ENCODE measurements at regions not wholly inside any gene's neighbourhood (a gene's known extent, or its start where the extent isn't known, plus 50 kb on each side); places are given as distances from the start of the nearest gene placed in this dataset.

DNA sequence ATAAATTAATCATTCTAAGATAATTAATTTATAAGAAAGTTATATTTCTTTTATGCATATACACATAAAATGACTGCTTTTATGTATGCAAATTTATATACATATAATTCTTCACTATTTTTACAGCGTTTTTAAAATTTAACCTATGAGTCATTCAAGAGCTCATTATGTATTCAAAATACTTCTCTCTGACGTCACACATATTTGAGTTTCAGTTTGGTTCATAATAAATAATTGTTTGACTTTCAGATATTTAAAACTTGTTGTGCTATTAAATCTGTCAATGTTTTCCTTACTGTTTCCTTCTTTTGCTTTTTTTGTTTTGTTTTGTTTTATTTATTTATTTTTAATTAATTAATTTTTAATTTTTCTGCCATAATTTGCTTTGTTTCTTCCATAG is 467.5 kb upstream of the ADGRB3 start:
- TF ChIP-seq ZNF699 (CRISPR knock-in tag; IDR thresholded peaks at IDR 0.05; ENCODE audit: insufficient replicate concordance) (no peak), POLR2AphosphoS2 (IDR thresholded peaks at IDR 0.05; ENCODE audit: low read length) (no peak), POLR2A (conservative IDR thresholded peaks at IDR 0.05) (no peak), ZNF23 (CRISPR knock-in tag; IDR thresholded peaks at IDR 0.05) (no peak), SLC30A9 (CRISPR knock-in tag; IDR thresholded peaks at IDR 0.05) (no peak), ZNF695 (CRISPR knock-in tag; IDR thresholded peaks at IDR 0.05) (no peak), TARDBP (IDR thresholded peaks at IDR 0.05) (no peak), KLF13 (tag; IDR thresholded peaks at IDR 0.05; ENCODE audit: borderline replicate concordance, low read depth) (no peak)
- TF ChIP-seq, protein P1, sequence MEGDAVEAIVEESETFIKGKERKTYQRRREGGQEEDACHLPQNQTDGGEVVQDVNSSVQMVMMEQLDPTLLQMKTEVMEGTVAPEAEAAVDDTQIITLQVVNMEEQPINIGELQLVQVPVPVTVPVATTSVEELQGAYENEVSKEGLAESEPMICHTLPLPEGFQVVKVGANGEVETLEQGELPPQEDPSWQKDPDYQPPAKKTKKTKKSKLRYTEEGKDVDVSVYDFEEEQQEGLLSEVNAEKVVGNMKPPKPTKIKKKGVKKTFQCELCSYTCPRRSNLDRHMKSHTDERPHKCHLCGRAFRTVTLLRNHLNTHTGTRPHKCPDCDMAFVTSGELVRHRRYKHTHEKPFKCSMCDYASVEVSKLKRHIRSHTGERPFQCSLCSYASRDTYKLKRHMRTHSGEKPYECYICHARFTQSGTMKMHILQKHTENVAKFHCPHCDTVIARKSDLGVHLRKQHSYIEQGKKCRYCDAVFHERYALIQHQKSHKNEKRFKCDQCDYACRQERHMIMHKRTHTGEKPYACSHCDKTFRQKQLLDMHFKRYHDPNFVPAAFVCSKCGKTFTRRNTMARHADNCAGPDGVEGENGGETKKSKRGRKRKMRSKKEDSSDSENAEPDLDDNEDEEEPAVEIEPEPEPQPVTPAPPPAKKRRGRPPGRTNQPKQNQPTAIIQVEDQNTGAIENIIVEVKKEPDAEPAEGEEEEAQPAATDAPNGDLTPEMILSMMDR (IDR thresholded peaks at IDR 0.05 in 2 of 3, conservative IDR thresholded peaks at IDR 0.05 in 1 of 3; ENCODE audit: insufficient read depth in 2 of 3, low read depth in 1 of 3, low read length in 3 of 3): no peak
- TF ChIP-seq, protein P2, sequence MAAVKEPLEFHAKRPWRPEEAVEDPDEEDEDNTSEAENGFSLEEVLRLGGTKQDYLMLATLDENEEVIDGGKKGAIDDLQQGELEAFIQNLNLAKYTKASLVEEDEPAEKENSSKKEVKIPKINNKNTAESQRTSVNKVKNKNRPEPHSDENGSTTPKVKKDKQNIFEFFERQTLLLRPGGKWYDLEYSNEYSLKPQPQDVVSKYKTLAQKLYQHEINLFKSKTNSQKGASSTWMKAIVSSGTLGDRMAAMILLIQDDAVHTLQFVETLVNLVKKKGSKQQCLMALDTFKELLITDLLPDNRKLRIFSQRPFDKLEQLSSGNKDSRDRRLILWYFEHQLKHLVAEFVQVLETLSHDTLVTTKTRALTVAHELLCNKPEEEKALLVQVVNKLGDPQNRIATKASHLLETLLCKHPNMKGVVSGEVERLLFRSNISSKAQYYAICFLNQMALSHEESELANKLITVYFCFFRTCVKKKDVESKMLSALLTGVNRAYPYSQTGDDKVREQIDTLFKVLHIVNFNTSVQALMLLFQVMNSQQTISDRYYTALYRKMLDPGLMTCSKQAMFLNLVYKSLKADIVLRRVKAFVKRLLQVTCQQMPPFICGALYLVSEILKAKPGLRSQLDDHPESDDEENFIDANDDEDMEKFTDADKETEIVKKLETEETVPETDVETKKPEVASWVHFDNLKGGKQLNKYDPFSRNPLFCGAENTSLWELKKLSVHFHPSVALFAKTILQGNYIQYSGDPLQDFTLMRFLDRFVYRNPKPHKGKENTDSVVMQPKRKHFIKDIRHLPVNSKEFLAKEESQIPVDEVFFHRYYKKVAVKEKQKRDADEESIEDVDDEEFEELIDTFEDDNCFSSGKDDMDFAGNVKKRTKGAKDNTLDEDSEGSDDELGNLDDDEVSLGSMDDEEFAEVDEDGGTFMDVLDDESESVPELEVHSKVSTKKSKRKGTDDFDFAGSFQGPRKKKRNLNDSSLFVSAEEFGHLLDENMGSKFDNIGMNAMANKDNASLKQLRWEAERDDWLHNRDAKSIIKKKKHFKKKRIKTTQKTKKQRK (IDR thresholded peaks at IDR 0.05; ENCODE audit: borderline replicate concordance, low read depth, low read length): no peak
- TF ChIP-seq, protein P3, sequence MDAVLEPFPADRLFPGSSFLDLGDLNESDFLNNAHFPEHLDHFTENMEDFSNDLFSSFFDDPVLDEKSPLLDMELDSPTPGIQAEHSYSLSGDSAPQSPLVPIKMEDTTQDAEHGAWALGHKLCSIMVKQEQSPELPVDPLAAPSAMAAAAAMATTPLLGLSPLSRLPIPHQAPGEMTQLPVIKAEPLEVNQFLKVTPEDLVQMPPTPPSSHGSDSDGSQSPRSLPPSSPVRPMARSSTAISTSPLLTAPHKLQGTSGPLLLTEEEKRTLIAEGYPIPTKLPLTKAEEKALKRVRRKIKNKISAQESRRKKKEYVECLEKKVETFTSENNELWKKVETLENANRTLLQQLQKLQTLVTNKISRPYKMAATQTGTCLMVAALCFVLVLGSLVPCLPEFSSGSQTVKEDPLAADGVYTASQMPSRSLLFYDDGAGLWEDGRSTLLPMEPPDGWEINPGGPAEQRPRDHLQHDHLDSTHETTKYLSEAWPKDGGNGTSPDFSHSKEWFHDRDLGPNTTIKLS (IDR thresholded peaks at IDR 0.05; ENCODE audit: borderline replicate concordance, low read depth): no peak
- TF ChIP-seq, protein P4, sequence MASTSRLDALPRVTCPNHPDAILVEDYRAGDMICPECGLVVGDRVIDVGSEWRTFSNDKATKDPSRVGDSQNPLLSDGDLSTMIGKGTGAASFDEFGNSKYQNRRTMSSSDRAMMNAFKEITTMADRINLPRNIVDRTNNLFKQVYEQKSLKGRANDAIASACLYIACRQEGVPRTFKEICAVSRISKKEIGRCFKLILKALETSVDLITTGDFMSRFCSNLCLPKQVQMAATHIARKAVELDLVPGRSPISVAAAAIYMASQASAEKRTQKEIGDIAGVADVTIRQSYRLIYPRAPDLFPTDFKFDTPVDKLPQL (IDR thresholded peaks at IDR 0.05; ENCODE audit: extremely low read depth, insufficient read length): no peak

Data from K562 (cell line).